Cardiac septum (tissue), 1 donor: ENCODE measurements at regions not wholly inside any gene's neighbourhood (a gene's known extent, or its start where the extent isn't known, plus 50 kb on each side); places are given as distances from the start of the nearest gene placed in this dataset.
A peak's percentile ranks its signal among the peaks of the same experiment; 100 is the strongest.
"Not testable (repeated sequence)": the region's sequence is repeated elsewhere in the genome, so short reads cannot be mapped to it uniquely, and the experiment has no call there.

Experiments
- DNase-seq: peaks from one replicate; pipeline ENCODE4 v3.0.0-alpha.2; 2020; ENCODE audit warnings: low spot score
- intact Hi-C: fragments of 100-400 bp; cut with DNase I; formaldehyde crosslinking; loops from one replicate; pipeline ENCODE4 v1.14.0; 2022
- donor health status: DM: no; HTN: no; CAD: no.

- DNase-seq: no peak
- intact Hi-C loops: loop anchor here (10.0 kb wide), 1 partner anchor 408 kb away; no protein-coding TSS in a partner anchor
Observed at GRCh38 chr4:45036677-45037076, 310.3 kb upstream of the GNPDA2 start.

- peak; percentile 74 for DNase-seq
- intact Hi-C loops: loop anchor here (10.0 kb wide), 1 partner anchor 411 kb away; no protein-coding TSS in a partner anchor
Observed at GRCh38 chr4:45033676-45034419, 307.5 kb upstream of the GNPDA2 start.

GRCh38 chr4:45030059-45030458 lies 303.7 kb upstream of the GNPDA2 start:
- no peak for DNase-seq
- intact Hi-C loops: loop anchor here (10.0 kb wide), 1 partner anchor 415 kb away; no protein-coding TSS in a partner anchor

GRCh38 chr4:45007508-45007907 lies 281.2 kb upstream of the GNPDA2 start:
- intact Hi-C loops: no loop called here
- no peak for DNase-seq

GRCh38 chr4:45006078-45006477 lies 279.7 kb upstream of the GNPDA2 start:
- intact Hi-C loops: no loop called here
- no peak for DNase-seq

GRCh38 chr4:45004847-45005565 lies 278.6 kb upstream of the GNPDA2 start:
- intact Hi-C loops: no loop called here
- no peak for DNase-seq

- no peak for DNase-seq
- intact Hi-C loops: no loop called here
Observed at GRCh38 chr4:45004326-45004725, 278.0 kb upstream of the GNPDA2 start.

- no peak for DNase-seq
- intact Hi-C loops: no loop called here
Observed at GRCh38 chr4:44996276-44996845, 270.0 kb upstream of the GNPDA2 start.

GRCh38 chr4:44988011-44988410 lies 261.7 kb upstream of the GNPDA2 start:
- no peak for DNase-seq
- intact Hi-C loops: no loop called here

GRCh38 chr4:44985938-44986337 lies 259.6 kb upstream of the GNPDA2 start:
- DNase-seq: no peak
- intact Hi-C loops: no loop called here

- intact Hi-C loops: no loop called here
- DNase-seq: no peak
Observed at GRCh38 chr4:44985152-44985551, 258.8 kb upstream of the GNPDA2 start.

- no peak for DNase-seq
- intact Hi-C loops: no loop called here
Observed at GRCh38 chr4:44984083-44984482, 257.7 kb upstream of the GNPDA2 start.

GRCh38 chr4:44983083-44983482 lies 256.7 kb upstream of the GNPDA2 start:
- intact Hi-C loops: no loop called here
- no peak for DNase-seq

- DNase-seq: no peak
- intact Hi-C loops: no loop called here
Observed at GRCh38 chr4:44978020-44978419, 251.7 kb upstream of the GNPDA2 start.

- intact Hi-C loops: no loop called here
- DNase-seq: no peak
Observed at GRCh38 chr4:44965435-44966095, 239.2 kb upstream of the GNPDA2 start.

GRCh38 chr4:44964086-44964485 lies 237.7 kb upstream of the GNPDA2 start:
- intact Hi-C loops: not testable (repeated sequence)

GRCh38 chr4:44961001-44961755 lies 234.8 kb upstream of the GNPDA2 start:
- intact Hi-C loops: no loop called here
- DNase-seq: no peak

More at GRCh38 chr4:44964086-44964485, 237.7 kb upstream of the GNPDA2 start:
- DNase-seq: not testable (repeated sequence)

- no peak for DNase-seq
- intact Hi-C loops: no loop called here
Observed at GRCh38 chr4:44931720-44932119, 205.4 kb upstream of the GNPDA2 start.

GRCh38 chr4:44928785-44929184 lies 202.4 kb upstream of the GNPDA2 start:
- intact Hi-C loops: loop anchor here (2.0 to 10.0 kb wide), 4 partner anchors 160 to 1344 kb away; no protein-coding TSS in a partner anchor
- no peak for DNase-seq
